HCT116 (cell line): ENCODE measurements at regions not wholly inside any gene's neighbourhood (a gene's known extent, or its start where the extent isn't known, plus 50 kb on each side); places are given as distances from the start of the nearest gene placed in this dataset.

Experiments used
- ATAC-seq: fragments of 200-7000 bp; cut with Tn5 transposase; 2 replicates; pipeline ENCODE4 v1.9.1; 2020; ENCODE audit warnings: mild to moderate bottlenecking, moderate library complexity
- BruUV-seq: library from RNA; stranded (reverse); fragments of 400-500 nt; replicated peaks from 2 replicates; lab custom pipeline; 2021; lab: Mats Ljungman, UMichigan
- CTCF ChIA-PET: fragments of 300-600 bp; sonication (Branson Sonifier 250); formaldehyde crosslinking; loops from one replicate; lab custom pipeline; 2021; ENCODE audit warnings: antibody characterized with exemption; lab: Charles Lee
- POLR2A ChIA-PET: fragments of 300-600, 350-600 bp; sonication (Branson Sonifier 250); formaldehyde crosslinking; loops from one replicate; lab custom pipeline; 2021; ENCODE audit warnings: antibody characterized with exemption; lab: Charles Lee
- RAD21 ChIA-PET, 2 experiments: fragments of 300-600 bp; sonication (Branson Sonifier 250); formaldehyde crosslinking; loops; one replicate each; lab custom pipeline; 2023; ENCODE audit warnings: low total read pairs in 2 of 2; ENCODE audit not compliant: uncharacterized antibody in 2 of 2, unreplicated experiment in 2 of 2, low non-redundant PET in 1 of 2; lab: Charles Lee
- DNase-seq: peaks from one replicate; pipeline ENCODE4 v3.0.0-alpha.2; 2010; ENCODE audit warnings: low read depth, low spot score
- H2AFZ ChIP-seq: fragments of 200-600 bp; shearing (Covaris generic), sonication (generic); 2 replicates; pipeline ENCODE4 v1.6.1; 2017; ENCODE audit warnings: low read depth, mixed run types, mixed read lengths, antibody characterized with exemption, low read length; ENCODE audit not compliant: poor library complexity, severe bottlenecking
- H3K27ac ChIP-seq: 2 replicates; pipeline ENCODE4 v1.5.1; 2012; ENCODE audit warnings: low read depth, low read length
- H3K27me3 ChIP-seq: fragments of 200-600 bp; sonication (generic); 2 replicates; pipeline ENCODE4 v1.6.1; 2016; ENCODE audit warnings: mixed run types, low read length, mixed read lengths; ENCODE audit not compliant: insufficient read depth
- H3K36me3 ChIP-seq, 2 experiments: fragments of 200-500 bp in 1 of 2; fragments of 200-600 bp in 1 of 2; sonication (Bioruptor generic) in 1 of 2; sonication (generic) in 1 of 2; 2 replicates each; pipeline versions ENCODE4 v1.5.1 to v1.6.1; 2014 to 2016; ENCODE audit warnings: low read length in 2 of 2, inconsistent platforms in 1 of 2, mixed read lengths in 1 of 2, mixed run types in 1 of 2; ENCODE audit not compliant: insufficient read depth in 2 of 2, control insufficient read depth in 1 of 2
- H3K4me1 ChIP-seq, 2 experiments: fragments of 200-600 bp in 1 of 2; sonication (generic) in 1 of 2; 2 replicates each; pipeline versions ENCODE4 v1.5.1 to v1.6.1; 2012 to 2017; ENCODE audit warnings: low read length in 2 of 2, inconsistent platforms in 1 of 2, mild to moderate bottlenecking in 1 of 2, mixed read lengths in 1 of 2, mixed run types in 1 of 2, moderate library complexity in 1 of 2; ENCODE audit not compliant: insufficient read depth in 2 of 2, control insufficient read depth in 1 of 2
- H3K4me2 ChIP-seq: fragments of 200-600 bp; sonication (generic); 2 replicates; pipeline ENCODE4 v1.6.1; 2017; ENCODE audit warnings: mixed run types, low read length, mixed read lengths
- H3K4me3 ChIP-seq, 2 experiments: fragments of 200-600 bp in 1 of 2; sonication (generic) in 1 of 2; replicated peaks in 1 of 2; 2 replicates each; pipeline ENCODE4 v1.5.1; 2011 to 2016; ENCODE audit warnings: low read length in 2 of 2, control low read depth in 1 of 2, low read depth in 1 of 2, mild to moderate bottlenecking in 1 of 2, mixed read lengths in 1 of 2, mixed run types in 1 of 2
- H3K79me2 ChIP-seq: fragments of 200-600 bp; sonication (generic); 2 replicates; pipeline ENCODE4 v1.6.1; 2017; ENCODE audit warnings: mild to moderate bottlenecking, mixed run types, low read length, moderate library complexity, mixed read lengths; ENCODE audit not compliant: insufficient read depth
- H3K9ac ChIP-seq: fragments of 200-600 bp; sonication (generic); 2 replicates; pipeline ENCODE4 v1.6.1; 2016; ENCODE audit warnings: low read length, mixed read lengths
- H3K9me2 ChIP-seq: fragments of 200-600 bp; sonication (generic), shearing (Covaris generic); 2 replicates; pipeline ENCODE4 v1.6.1; 2017; ENCODE audit warnings: mixed run types, mild to moderate bottlenecking, moderate library complexity; ENCODE audit not compliant: insufficient read depth
- H3K9me3 ChIP-seq, 2 experiments: fragments of 200-500 bp in 1 of 2; fragments of 200-600 bp in 1 of 2; sonication (Bioruptor generic) in 1 of 2; sonication (generic) in 1 of 2; 2 replicates each; pipeline ENCODE4 v1.6.1; 2014 to 2017; ENCODE audit warnings: low read length in 2 of 2, mixed read lengths in 2 of 2, inconsistent platforms in 1 of 2, low read depth in 1 of 2, mild to moderate bottlenecking in 1 of 2, mixed run types in 1 of 2, moderate library complexity in 1 of 2; ENCODE audit not compliant: control insufficient read depth in 1 of 2, insufficient read depth in 1 of 2
- H4K20me1 ChIP-seq: fragments of 200-600 bp; sonication (generic), shearing (Covaris generic); 2 replicates; pipeline ENCODE4 v1.6.1; 2017; ENCODE audit warnings: mixed run types, mild to moderate bottlenecking, moderate library complexity; ENCODE audit not compliant: insufficient read depth
- CBX3 ChIP-seq: IDR thresholded peaks from 2 replicates; pipeline ENCODE4 v1.6.1; 2012; ENCODE audit warnings: low read depth
- ELF1 ChIP-seq: IDR thresholded peaks from 2 replicates; pipeline ENCODE4 v1.6.1; 2012; ENCODE audit warnings: low read depth, borderline replicate concordance
- EZH2 ChIP-seq: fragments of 200-600 bp; sonication (generic); IDR thresholded peaks from 2 replicates; pipeline ENCODE4 v1.6.1; 2017; ENCODE audit warnings: antibody characterized with exemption, mixed run types
- EZH2phosphoT487 ChIP-seq: fragments of 200-600 bp; IDR thresholded peaks from 2 replicates; pipeline ENCODE4 v1.6.1; 2018; ENCODE audit warnings: antibody characterized with exemption, borderline replicate concordance
- FOSL1 ChIP-seq: IDR thresholded peaks from 2 replicates; pipeline ENCODE4 v1.6.1; 2012; ENCODE audit warnings: low read depth
- JUND ChIP-seq: IDR thresholded peaks from 2 replicates; pipeline ENCODE4 v1.6.1; 2012
- POLR2A ChIP-seq: IDR thresholded peaks from 2 replicates; pipeline ENCODE4 v1.7.0; 2011; ENCODE audit warnings: borderline replicate concordance; ENCODE audit not compliant: insufficient read depth, insufficient read length; ENCODE audit errors: extremely low read depth
- POLR2AphosphoS5 ChIP-seq: IDR thresholded peaks from 2 replicates; pipeline ENCODE4 v1.6.1; 2011; ENCODE audit warnings: mild to moderate bottlenecking, low read depth, low read length, moderate library complexity
- RAD21 ChIP-seq: IDR thresholded peaks from 2 replicates; pipeline ENCODE4 v1.6.1; 2012; ENCODE audit warnings: low read depth, mild to moderate bottlenecking
- SIN3A ChIP-seq: IDR thresholded peaks from 2 replicates; pipeline ENCODE4 v1.6.1; 2012; ENCODE audit warnings: low read depth
- SP1 ChIP-seq: IDR thresholded peaks from 2 replicates; pipeline ENCODE4 v1.6.1; 2012; ENCODE audit warnings: low read depth
- TCF7L2 ChIP-seq: IDR thresholded peaks from 2 replicates; pipeline ENCODE4 v1.7.0; 2011; ENCODE audit warnings: borderline replicate concordance, inconsistent platforms; ENCODE audit not compliant: insufficient read depth, insufficient read length; ENCODE audit errors: extremely low read depth
- YY1 ChIP-seq: IDR thresholded peaks from 2 replicates; pipeline ENCODE4 v1.6.1; 2011; ENCODE audit warnings: low read length, low read depth, moderate library complexity, mild to moderate bottlenecking; ENCODE audit not compliant: insufficient replicate concordance; ENCODE audit errors: extremely low read depth
- ZFX ChIP-seq: fragments of 450-650 bp; IDR thresholded peaks from 2 replicates; pipeline ENCODE4 v1.6.1; 2017
- ZNF274 ChIP-seq: fragments of 200-500 bp; sonication (Bioruptor generic); IDR thresholded peaks from 2 replicates; pipeline ENCODE4 v1.6.1; 2014; ENCODE audit warnings: mild to moderate bottlenecking, low read depth, low read length, inconsistent platforms
- intact Hi-C: fragments of 100-400 bp; cut with micrococcal nuclease; formaldehyde crosslinking; loops from 2 replicates; pipeline ENCODE4 v1.10.0; 2022
- TF ChIP-seq, protein P1 (sequence below): IDR thresholded peaks from 2 replicates; pipeline ENCODE4 v1.6.1; 2011; ENCODE audit warnings: mild to moderate bottlenecking, low read length, moderate library complexity; ENCODE audit not compliant: insufficient replicate concordance; ENCODE audit errors: extremely low read depth
- TF ChIP-seq, protein P2 (sequence below): IDR thresholded peaks from 2 replicates; pipeline ENCODE4 v1.6.1; 2012
- TF ChIP-seq, protein P3 (sequence below), 3 experiments: fragments of 200-600 bp in 1 of 3; sonication (generic) in 1 of 3; IDR thresholded peaks in 2 of 3; conservative IDR thresholded peaks in 1 of 3; 2 replicates each; pipeline ENCODE4 v1.5.1; 2012 to 2017; ENCODE audit warnings: low read depth in 2 of 3, low read length in 2 of 3, antibody characterized with exemption in 1 of 3, borderline replicate concordance in 1 of 3, control low read depth in 1 of 3, mild to moderate bottlenecking in 1 of 3, mixed read lengths in 1 of 3, mixed run types in 1 of 3, moderate library complexity in 1 of 3; ENCODE audit not compliant: insufficient read depth in 1 of 3

DNA sequence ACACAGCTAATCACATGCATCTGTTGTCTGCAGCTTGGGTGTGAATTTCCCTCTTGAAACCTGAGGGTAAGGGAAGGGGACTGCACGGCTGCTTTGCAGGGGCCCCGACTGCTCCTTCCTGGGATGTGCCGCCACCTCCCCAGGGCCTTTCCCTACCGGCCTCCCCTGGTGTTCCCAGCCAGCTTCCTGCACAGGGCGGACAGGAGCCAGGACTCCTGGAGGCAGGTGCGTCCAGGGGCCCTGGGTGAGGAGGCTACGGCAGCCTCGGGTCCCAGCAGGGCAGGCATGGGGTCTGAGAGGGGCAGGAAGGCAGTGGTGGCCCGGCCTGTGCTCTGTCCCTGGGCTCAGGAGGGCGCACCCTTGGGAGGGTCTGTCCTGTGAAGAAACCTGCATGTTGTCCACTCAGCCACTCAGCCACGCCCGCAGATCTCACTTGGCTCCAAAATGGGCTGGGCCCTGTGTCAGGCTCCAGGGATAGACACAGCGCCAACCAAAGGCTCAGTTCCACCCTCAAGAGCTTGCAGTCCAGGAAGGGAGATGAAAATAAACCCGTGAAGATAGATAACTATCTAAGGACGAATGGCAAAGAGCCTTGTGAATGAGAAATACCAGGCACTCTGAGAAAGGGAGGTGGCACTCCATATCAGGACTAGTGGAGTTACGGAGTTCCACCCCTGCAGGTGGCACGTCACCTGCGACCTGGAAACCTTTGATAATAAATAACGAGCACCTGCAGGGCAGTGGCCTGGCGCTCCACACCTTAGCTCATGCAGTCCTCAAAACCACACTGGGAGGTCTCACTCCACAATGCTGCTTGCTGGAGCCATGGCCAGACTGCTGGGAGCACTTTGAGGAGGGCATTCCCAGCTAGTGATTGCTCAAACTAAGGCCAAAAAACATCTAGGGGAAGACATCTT, 427.4 kb downstream of the AACS start:
- intact Hi-C loops = no loop called here
- H2AFZ ChIP-seq = no peak overlapping the region
- no peaks in the 10 kb centered on the region for H3K9me3 ChIP-seq
- no peaks in the 10 kb centered on the region for H3K36me3 ChIP-seq
- no peak for DNase-seq
- H3K79me2 ChIP-seq = no peaks in the 10 kb centered on the region
- no peak overlapping the region for H3K9ac ChIP-seq
- POLR2A ChIA-PET = no interaction called here
- no TSS peak for BruUV-seq
- H3K27ac ChIP-seq = no peak overlapping the region
- no peak overlapping the region for H3K4me2 ChIP-seq
- RAD21 ChIA-PET = no interaction called here
- no peaks in the 10 kb centered on the region for H3K9me2 ChIP-seq
- CTCF ChIA-PET = no interaction called here
- TF ChIP-seq EZH2 (no peak), TCF7L2 (no peak), ZNF274 (no peak), YY1 (no peak), ZFX (no peak), POLR2AphosphoS5 (no peak), EZH2phosphoT487 (no peak), JUND (no peak), ELF1 (no peak), FOSL1 (no peak), SP1 (no peak), SIN3A (no peak), CBX3 (no peak), RAD21 (no peak), POLR2A (no peak)
- TF ChIP-seq, protein P1, sequence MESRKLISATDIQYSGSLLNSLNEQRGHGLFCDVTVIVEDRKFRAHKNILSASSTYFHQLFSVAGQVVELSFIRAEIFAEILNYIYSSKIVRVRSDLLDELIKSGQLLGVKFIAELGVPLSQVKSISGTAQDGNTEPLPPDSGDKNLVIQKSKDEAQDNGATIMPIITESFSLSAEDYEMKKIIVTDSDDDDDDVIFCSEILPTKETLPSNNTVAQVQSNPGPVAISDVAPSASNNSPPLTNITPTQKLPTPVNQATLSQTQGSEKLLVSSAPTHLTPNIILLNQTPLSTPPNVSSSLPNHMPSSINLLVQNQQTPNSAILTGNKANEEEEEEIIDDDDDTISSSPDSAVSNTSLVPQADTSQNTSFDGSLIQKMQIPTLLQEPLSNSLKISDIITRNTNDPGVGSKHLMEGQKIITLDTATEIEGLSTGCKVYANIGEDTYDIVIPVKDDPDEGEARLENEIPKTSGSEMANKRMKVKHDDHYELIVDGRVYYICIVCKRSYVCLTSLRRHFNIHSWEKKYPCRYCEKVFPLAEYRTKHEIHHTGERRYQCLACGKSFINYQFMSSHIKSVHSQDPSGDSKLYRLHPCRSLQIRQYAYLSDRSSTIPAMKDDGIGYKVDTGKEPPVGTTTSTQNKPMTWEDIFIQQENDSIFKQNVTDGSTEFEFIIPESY = no peak
- TF ChIP-seq, protein P2, sequence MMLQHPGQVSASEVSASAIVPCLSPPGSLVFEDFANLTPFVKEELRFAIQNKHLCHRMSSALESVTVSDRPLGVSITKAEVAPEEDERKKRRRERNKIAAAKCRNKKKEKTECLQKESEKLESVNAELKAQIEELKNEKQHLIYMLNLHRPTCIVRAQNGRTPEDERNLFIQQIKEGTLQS = no peak
- TF ChIP-seq, protein P3, sequence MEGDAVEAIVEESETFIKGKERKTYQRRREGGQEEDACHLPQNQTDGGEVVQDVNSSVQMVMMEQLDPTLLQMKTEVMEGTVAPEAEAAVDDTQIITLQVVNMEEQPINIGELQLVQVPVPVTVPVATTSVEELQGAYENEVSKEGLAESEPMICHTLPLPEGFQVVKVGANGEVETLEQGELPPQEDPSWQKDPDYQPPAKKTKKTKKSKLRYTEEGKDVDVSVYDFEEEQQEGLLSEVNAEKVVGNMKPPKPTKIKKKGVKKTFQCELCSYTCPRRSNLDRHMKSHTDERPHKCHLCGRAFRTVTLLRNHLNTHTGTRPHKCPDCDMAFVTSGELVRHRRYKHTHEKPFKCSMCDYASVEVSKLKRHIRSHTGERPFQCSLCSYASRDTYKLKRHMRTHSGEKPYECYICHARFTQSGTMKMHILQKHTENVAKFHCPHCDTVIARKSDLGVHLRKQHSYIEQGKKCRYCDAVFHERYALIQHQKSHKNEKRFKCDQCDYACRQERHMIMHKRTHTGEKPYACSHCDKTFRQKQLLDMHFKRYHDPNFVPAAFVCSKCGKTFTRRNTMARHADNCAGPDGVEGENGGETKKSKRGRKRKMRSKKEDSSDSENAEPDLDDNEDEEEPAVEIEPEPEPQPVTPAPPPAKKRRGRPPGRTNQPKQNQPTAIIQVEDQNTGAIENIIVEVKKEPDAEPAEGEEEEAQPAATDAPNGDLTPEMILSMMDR (IDR thresholded peaks at IDR 0.05 in 2 of 3, conservative IDR thresholded peaks at IDR 0.05 in 1 of 3; ENCODE audit: borderline replicate concordance in 1 of 3, insufficient read depth in 1 of 3, low read depth in 2 of 3, low read length in 2 of 3) = no peak
- no peak overlapping the region for H3K4me3 ChIP-seq
- no peak for ATAC-seq
- H3K27me3 ChIP-seq = no peaks in the 10 kb centered on the region
- H4K20me1 ChIP-seq = no peaks in the 10 kb centered on the region
- no peaks in the 10 kb centered on the region for H3K4me1 ChIP-seq
